GM12878 (cell line): ENCODE measurements at regions not wholly inside any gene's neighbourhood (a gene's known extent, or its start where the extent isn't known, plus 50 kb on each side); places are given as distances from the start of the nearest gene placed in this dataset.

Experiments
- ATAC-seq: fragments of 200-7000 bp; cut with Tn5 transposase; 3 replicates; pipeline ENCODE4 v1.9.1; 2020; ENCODE audit warnings: mild to moderate bottlenecking, moderate library complexity
- BruUV-seq: library from RNA; stranded (reverse); fragments of 400-500 nt; replicated peaks from 2 replicates; lab custom pipeline; 2021; lab: Mats Ljungman, UMichigan
- CTCF ChIA-PET: fragments of 300-600 bp; sonication (Branson Sonifier 250); formaldehyde crosslinking; extraction: SDS; loops from one replicate; lab custom pipeline; 2021; ENCODE audit warnings: inconsistent platforms; lab: Yijun Ruan, JAX
- POLR2A ChIA-PET: fragments of 350-600 bp; formaldehyde crosslinking; extraction: SDS; loops from one replicate; lab custom pipeline; 2021; ENCODE audit warnings: inconsistent platforms; lab: Charles Lee
- RAD21 ChIA-PET: fragments of 300-600 bp; sonication (Branson Sonifier 250); formaldehyde crosslinking; loops from one replicate; lab custom pipeline; 2023; ENCODE audit warnings: antibody characterized with exemption; ENCODE audit not compliant: unreplicated experiment; lab: Charles Lee
- SMC1A ChIA-PET: fragments of 300-600 bp; sonication (Branson Sonifier 250); formaldehyde crosslinking; loops from one replicate; lab custom pipeline; 2023; ENCODE audit not compliant: unreplicated experiment, uncharacterized antibody; lab: Charles Lee
- DNase-seq: peaks from one replicate; pipeline ENCODE4 v3.0.0-alpha.2; 2011; ENCODE audit warnings: low read depth, low spot score
- FAIRE-seq: peaks from 3 replicates; lab custom pipeline; 2011; peaks lifted over from hg19 to GRCh38; lab: Jason Lieb, UNC
- H2AFZ ChIP-seq: 2 replicates; pipeline ENCODE4 v1.6.0; 2011; ENCODE audit warnings: low read depth, low read length, control low read depth; ENCODE audit not compliant: control insufficient read depth
- H3K27ac ChIP-seq: 2 replicates; pipeline ENCODE4 v1.5.1; 2011; ENCODE audit warnings: control low read depth; ENCODE audit not compliant: control insufficient read depth, insufficient read depth
- H3K27me3 ChIP-seq, 2 experiments: replicated peaks in 1 of 2; 2 replicates each; pipeline versions ENCODE4 v1.6.0 to v1.6.1; 2011; ENCODE audit warnings: low read length in 1 of 2; ENCODE audit not compliant: control insufficient read depth in 2 of 2, insufficient read depth in 2 of 2
- H3K36me3 ChIP-seq, 2 experiments: 2 replicates each; pipeline ENCODE4 v1.5.1; 2011; ENCODE audit warnings: low read length in 1 of 2; ENCODE audit not compliant: control insufficient read depth in 2 of 2, insufficient read depth in 2 of 2
- H3K4me1 ChIP-seq: 2 replicates; pipeline ENCODE4 v1.6.1; 2011; ENCODE audit warnings: mild to moderate bottlenecking, low read length, moderate library complexity, mixed read lengths; ENCODE audit not compliant: control insufficient read depth, insufficient read depth
- H3K4me2 ChIP-seq: 2 replicates; pipeline ENCODE4 v1.6.0; 2011; ENCODE audit warnings: control low read depth; ENCODE audit not compliant: control insufficient read depth, insufficient read depth
- H3K4me3 ChIP-seq: fragments of 200-600 bp; sonication (generic); 2 replicates; pipeline ENCODE4 v1.5.1; 2016
- H3K79me2 ChIP-seq: 2 replicates; pipeline ENCODE4 v1.6.0; 2011; ENCODE audit warnings: low read length; ENCODE audit not compliant: control insufficient read depth, insufficient read depth
- H3K9ac ChIP-seq: 2 replicates; pipeline ENCODE4 v1.8.0; 2011; ENCODE audit warnings: low read length, control low read depth, mixed read lengths; ENCODE audit not compliant: control insufficient read depth, insufficient read depth
- H3K9me3 ChIP-seq: replicated peaks from 3 replicates; pipeline ENCODE4 v1.5.1; 2011; ENCODE audit warnings: mild to moderate bottlenecking, low read length; ENCODE audit not compliant: control insufficient read depth, insufficient read depth
- H4K20me1 ChIP-seq: 2 replicates; pipeline ENCODE4 v1.6.0; 2011; ENCODE audit not compliant: control insufficient read depth, insufficient read depth
- BCL3 ChIP-seq: IDR thresholded peaks from 2 replicates; pipeline ENCODE4 v1.6.1; 2011; ENCODE audit warnings: borderline replicate concordance, low read depth, mild to moderate bottlenecking, moderate library complexity, low read length; ENCODE audit not compliant: insufficient read depth, poor library complexity, severe bottlenecking
- CHD2 ChIP-seq: IDR thresholded peaks from 2 replicates; pipeline ENCODE4 v1.6.1; 2011; ENCODE audit warnings: low read depth, low read length, improper control_type of control experiment, borderline replicate concordance
- CREB1 ChIP-seq: IDR thresholded peaks from 2 replicates; pipeline ENCODE4 v1.6.1; 2012; ENCODE audit warnings: low read depth, mild to moderate bottlenecking, inconsistent platforms
- IRF5 ChIP-seq: fragments of 450-650 bp; IDR thresholded peaks from 2 replicates; pipeline ENCODE4 v1.6.1; 2017; ENCODE audit warnings: borderline replicate concordance
- JUND ChIP-seq: IDR thresholded peaks from 2 replicates; pipeline ENCODE4 v1.6.1; 2012; ENCODE audit warnings: low read depth, mild to moderate bottlenecking, low read length, improper control_type of control experiment, moderate library complexity
- KAT2A ChIP-seq: conservative IDR thresholded peaks from 2 replicates; pipeline ENCODE4 v1.6.1; 2011; ENCODE audit warnings: low read depth, low read length; ENCODE audit not compliant: control insufficient read depth
- NFXL1 ChIP-seq: fragments of 450-650 bp; IDR thresholded peaks from 2 replicates; pipeline ENCODE4 v1.6.1; 2017; ENCODE audit warnings: antibody characterized with exemption, mild to moderate bottlenecking, borderline replicate concordance
- NR2F1 ChIP-seq: fragments of 450-650 bp; conservative IDR thresholded peaks from 2 replicates; pipeline ENCODE4 v1.6.1; 2017; ENCODE audit warnings: mild to moderate bottlenecking
- PKNOX1 ChIP-seq: fragments of 450-650 bp; IDR thresholded peaks from 2 replicates; pipeline ENCODE4 v1.6.1; 2016; ENCODE audit warnings: mild to moderate bottlenecking
- POLR2AphosphoS2 ChIP-seq: IDR thresholded peaks from 2 replicates; pipeline ENCODE4 v1.6.1; 2011; ENCODE audit warnings: low read depth, mild to moderate bottlenecking, low read length, improper control_type of control experiment, moderate library complexity
- RCOR1 ChIP-seq: conservative IDR thresholded peaks from 2 replicates; pipeline ENCODE4 v1.6.1; 2012; ENCODE audit warnings: low read depth, low read length, improper control_type of control experiment
- SMC3 ChIP-seq: IDR thresholded peaks from 2 replicates; pipeline ENCODE4 v1.6.1; 2011; ENCODE audit warnings: low read length, improper control_type of control experiment, borderline replicate concordance
- SP1 ChIP-seq: IDR thresholded peaks from one replicate; pipeline ENCODE4 v1.6.1; 2011; ENCODE audit warnings: low read depth, low read length
- USF2 ChIP-seq: IDR thresholded peaks from 2 replicates; pipeline ENCODE4 v1.6.1; 2011; ENCODE audit warnings: low read depth, low read length, improper control_type of control experiment, borderline replicate concordance
- ZNF622 ChIP-seq: fragments of 450-650 bp; IDR thresholded peaks from 2 replicates; pipeline ENCODE4 v1.6.1; 2017; ENCODE audit warnings: mild to moderate bottlenecking, inconsistent platforms
- whole genome bisulfite sequencing: methylation state at CpG from one replicate; pipeline ENCODE4 v1.1.6; 2016; ENCODE audit warnings: low lambda C conversion rate; ENCODE audit not compliant: insufficient replicate concordance, insufficient coverage; ENCODE audit errors: missing lambda C conversion rate; 5-methylcytosine and 5-hydroxymethylcytosine counted together
- in situ Hi-C: fragments of 300-500 bp; cut with MboI; formaldehyde crosslinking; loops from 9 replicates; pipeline ENCODE4 v1.14.3; 2018; ENCODE audit warnings: mixed read lengths
- intact Hi-C: fragments of 100-400 bp; cut with micrococcal nuclease; formaldehyde crosslinking; loops from one replicate; pipeline ENCODE4 v1.14.2; 2022; ENCODE audit not compliant: unreplicated experiment

DNA sequence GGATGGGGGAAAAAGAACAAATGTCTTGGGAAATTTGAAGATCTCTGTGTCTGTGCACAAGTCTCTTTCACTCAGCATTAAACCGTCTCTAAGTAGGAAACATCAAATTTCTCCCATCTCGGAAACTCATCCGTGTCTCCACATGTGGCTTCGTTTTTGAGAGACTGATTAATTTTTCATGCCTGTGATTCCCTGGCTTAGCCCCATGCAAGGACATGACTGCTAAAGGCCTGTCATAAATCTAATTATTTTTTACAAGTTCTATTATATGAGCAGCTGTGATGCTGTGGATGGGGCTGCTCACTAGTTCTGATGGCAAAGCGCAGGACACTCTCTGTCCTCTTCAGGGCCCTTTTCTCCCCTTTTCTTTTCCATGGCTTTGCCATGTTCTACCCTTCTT is 129.1 kb downstream of the RGPD3 start:
- CTCF ChIA-PET = no interaction called here
- H3K79me2 ChIP-seq = no peaks in the 10 kb centered on the region
- H4K20me1 ChIP-seq = no peaks in the 10 kb centered on the region
- POLR2A ChIA-PET = no interaction called here
- H3K36me3 ChIP-seq = no peaks in the 10 kb centered on the region
- RAD21 ChIA-PET = no interaction called here
- no peak overlapping the region for H3K9ac ChIP-seq
- ATAC-seq (no peak), FAIRE-seq (no peak), DNase-seq (no peak)
- SMC1A ChIA-PET = no interaction called here
- no peaks in the 10 kb centered on the region for H3K4me1 ChIP-seq
- no peaks in the 10 kb centered on the region for H3K9me3 ChIP-seq
- no peak overlapping the region for H2AFZ ChIP-seq
- H3K27ac ChIP-seq = no peak overlapping the region
- no TSS peak for BruUV-seq
- in situ Hi-C loops (no loop called here), intact Hi-C loops (no loop called here)
- no peaks in the 10 kb centered on the region for H3K27me3 ChIP-seq
- H3K4me3 ChIP-seq = no peak overlapping the region
- no peak for TF ChIP-seq KAT2A
- H3K4me2 ChIP-seq = no peak overlapping the region
- WGBS = 49% methylated on average over 5 of the region's 5 CpGs

GRCh38 chr2:106338043-106338442 is 130.2 kb downstream of the RGPD3 start:
- H4K20me1 ChIP-seq = no peaks in the 10 kb centered on the region
- ChIA-PET CTCF (no interaction called here), SMC1A (no interaction called here), RAD21 (no interaction called here), POLR2A (no interaction called here)
- H2AFZ ChIP-seq = no peak overlapping the region
- no peaks in the 10 kb centered on the region for H3K4me1 ChIP-seq
- ATAC-seq (no peak), DNase-seq (no peak), FAIRE-seq (no peak)
- 6% methylated on average over 5 of the region's 5 CpGs for WGBS
- H3K4me2 ChIP-seq = no peak overlapping the region
- intact Hi-C loops (no loop called here), in situ Hi-C loops (no loop called here)
- no peak overlapping the region for H3K27ac ChIP-seq
- no peaks in the 10 kb centered on the region for H3K79me2 ChIP-seq
- no peaks in the 10 kb centered on the region for H3K9me3 ChIP-seq
- no TSS peak for BruUV-seq
- no peaks in the 10 kb centered on the region for H3K27me3 ChIP-seq
- no peak overlapping the region for H3K9ac ChIP-seq
- H3K4me3 ChIP-seq = no peak overlapping the region
- no peaks in the 10 kb centered on the region for H3K36me3 ChIP-seq
- no peak for TF ChIP-seq POLR2AphosphoS2
- no peak for TF ChIP-seq SP1
- TF ChIP-seq NR2F1 = no peak
- no peak for TF ChIP-seq NFXL1
- TF ChIP-seq PKNOX1 = no peak
- no peak for TF ChIP-seq RCOR1
- no peak for TF ChIP-seq SMC3
- TF ChIP-seq CREB1 = no peak
- no peak for TF ChIP-seq USF2
- no peak for TF ChIP-seq CHD2
- no peak for TF ChIP-seq ZNF622
- TF ChIP-seq BCL3 = no peak
- TF ChIP-seq JUND = no peak
- TF ChIP-seq IRF5 = no peak
